ENCODE measurements at regions not wholly inside any gene's neighbourhood (a gene's known extent, or its start where the extent isn't known, plus 50 kb on each side); places are given as distances from the start of the nearest gene placed in this dataset.

DNA sequence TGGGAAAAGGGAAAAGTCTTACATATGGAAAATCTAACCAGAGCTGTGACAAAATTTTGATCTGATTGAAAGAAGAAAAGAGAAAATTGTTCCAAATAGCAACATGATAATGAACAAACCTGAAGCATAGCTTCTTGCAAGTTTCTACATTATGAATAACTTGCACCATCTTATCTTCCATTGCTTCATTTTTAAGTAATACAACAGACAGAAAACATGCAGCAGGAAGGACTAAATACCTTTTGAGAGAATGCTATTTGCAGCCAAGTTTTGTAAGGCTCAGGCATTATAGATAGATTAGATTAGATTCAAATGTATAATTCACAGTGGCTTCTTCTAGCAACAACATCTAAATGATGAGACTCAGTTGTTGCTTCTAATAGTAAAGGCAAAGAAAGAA, 441.4 kb downstream of the AEBP2 start:
- Histone ChIP-seq H3K27ac (no peak overlapping the region), H3K9me3 (ENCODE audit: low read depth) (no peaks in the 10 kb centered on the region), H3K4me3 (no peak overlapping the region), H3K36me3 (no peaks in the 10 kb centered on the region), H3K4me1 (ENCODE audit: low read depth) (no peaks in the 10 kb centered on the region), H3K27me3 (no peaks in the 10 kb centered on the region)
- peak in 1 of 2 donors; percentile 32 for DNase-seq (ENCODE audit: low read depth in 1 of 2, low spot score in 1 of 2)
- TF ChIP-seq, protein P1, sequence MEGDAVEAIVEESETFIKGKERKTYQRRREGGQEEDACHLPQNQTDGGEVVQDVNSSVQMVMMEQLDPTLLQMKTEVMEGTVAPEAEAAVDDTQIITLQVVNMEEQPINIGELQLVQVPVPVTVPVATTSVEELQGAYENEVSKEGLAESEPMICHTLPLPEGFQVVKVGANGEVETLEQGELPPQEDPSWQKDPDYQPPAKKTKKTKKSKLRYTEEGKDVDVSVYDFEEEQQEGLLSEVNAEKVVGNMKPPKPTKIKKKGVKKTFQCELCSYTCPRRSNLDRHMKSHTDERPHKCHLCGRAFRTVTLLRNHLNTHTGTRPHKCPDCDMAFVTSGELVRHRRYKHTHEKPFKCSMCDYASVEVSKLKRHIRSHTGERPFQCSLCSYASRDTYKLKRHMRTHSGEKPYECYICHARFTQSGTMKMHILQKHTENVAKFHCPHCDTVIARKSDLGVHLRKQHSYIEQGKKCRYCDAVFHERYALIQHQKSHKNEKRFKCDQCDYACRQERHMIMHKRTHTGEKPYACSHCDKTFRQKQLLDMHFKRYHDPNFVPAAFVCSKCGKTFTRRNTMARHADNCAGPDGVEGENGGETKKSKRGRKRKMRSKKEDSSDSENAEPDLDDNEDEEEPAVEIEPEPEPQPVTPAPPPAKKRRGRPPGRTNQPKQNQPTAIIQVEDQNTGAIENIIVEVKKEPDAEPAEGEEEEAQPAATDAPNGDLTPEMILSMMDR (IDR thresholded peaks at IDR 0.05; ENCODE audit: low read depth, low read length) = no peak

DNA sequence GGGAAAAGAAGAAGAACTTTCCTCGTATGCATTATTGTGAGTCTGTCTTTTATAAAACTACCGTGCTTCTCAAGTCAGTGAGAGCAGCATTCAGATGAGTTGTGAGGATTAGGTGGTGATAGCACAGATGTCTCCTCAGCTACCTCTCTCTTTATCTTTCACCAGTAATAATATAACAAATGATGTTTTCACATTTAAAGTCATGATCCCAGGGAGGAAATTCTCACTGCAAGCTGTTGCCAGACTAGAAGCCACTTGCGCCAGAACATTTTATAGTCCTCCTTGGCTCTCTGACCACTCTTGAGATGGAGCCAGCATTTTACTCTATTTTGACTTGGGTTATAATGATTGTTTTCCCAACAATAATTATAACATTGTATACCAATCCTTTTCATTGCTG, 443.1 kb downstream of the AEBP2 start:
- peak in 1 of 2 donors; percentile 30 for DNase-seq (ENCODE audit: low read depth in 1 of 2, low spot score in 1 of 2)
- Histone ChIP-seq H3K9me3 (ENCODE audit: low read depth) (no peaks in the 10 kb centered on the region), H3K36me3 (no peaks in the 10 kb centered on the region), H3K4me3 (no peak overlapping the region), H3K4me1 (ENCODE audit: low read depth) (no peaks in the 10 kb centered on the region), H3K27me3 (no peaks in the 10 kb centered on the region), H3K27ac (no peak overlapping the region)
- TF ChIP-seq, protein P1 (IDR thresholded peaks at IDR 0.05; ENCODE audit: low read depth, low read length) = no peak

DNA sequence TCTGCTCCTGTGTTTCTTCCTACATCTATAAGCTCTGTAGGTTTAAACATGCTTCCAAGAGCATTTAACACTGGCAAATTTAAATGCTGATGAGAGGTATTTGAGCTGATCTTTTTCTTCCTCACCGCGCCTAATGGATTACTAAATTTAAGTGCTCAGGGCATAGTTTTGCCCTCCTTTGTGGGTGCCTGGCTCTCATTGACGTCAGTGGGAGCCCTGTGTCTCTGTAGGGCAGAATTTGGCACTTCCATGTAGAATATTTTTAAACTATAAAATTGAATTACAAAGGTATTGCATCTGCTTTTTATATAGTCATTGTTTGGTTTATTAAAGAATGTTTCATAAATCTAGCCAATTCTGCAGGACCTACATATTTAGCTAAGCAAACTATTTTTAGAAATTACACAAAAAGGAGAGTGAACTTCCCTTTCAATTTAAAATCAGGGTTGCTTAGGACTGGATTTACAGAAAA, 444.8 kb downstream of the AEBP2 start:
- TF ChIP-seq, protein P1 (IDR thresholded peaks at IDR 0.05; ENCODE audit: low read depth, low read length) = no peak

DNA sequence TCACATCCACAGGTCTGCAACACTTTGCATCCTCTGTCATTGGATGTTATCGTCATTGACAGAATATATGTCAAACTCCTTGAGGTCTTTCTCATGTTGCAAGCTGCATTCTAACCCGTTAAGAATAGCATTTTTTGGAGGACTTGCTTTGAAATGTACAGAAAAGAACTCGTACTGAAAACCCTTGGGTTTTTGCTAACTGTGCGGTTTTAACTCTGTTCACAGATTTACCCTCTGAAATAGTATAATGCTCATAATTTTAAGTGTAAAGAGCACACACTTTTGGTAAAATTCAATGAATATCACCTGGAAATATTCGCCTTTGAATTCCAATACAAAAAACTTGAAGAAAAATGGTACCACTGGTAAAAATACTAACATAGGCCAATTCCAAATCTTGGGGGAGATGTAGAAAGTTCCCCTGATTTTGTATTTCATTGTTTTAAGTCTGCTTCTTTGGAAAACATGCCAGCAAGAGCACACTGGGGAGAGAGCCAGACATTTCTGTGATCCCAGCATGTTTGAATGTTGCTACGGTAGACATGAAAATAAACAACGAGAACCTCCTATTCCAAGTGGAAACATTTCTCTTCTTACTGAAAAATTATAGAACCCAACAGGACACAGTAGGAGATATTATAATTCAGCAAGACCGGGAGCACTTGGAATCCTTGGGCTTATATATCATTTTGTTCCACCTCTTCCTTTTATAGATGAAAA, 446.0 kb downstream of the AEBP2 start:
- H3K36me3 ChIP-seq = no peaks in the 10 kb centered on the region
- no peaks in the 10 kb centered on the region for H3K9me3 ChIP-seq (ENCODE audit: low read depth)
- H3K4me1 ChIP-seq (ENCODE audit: low read depth) = no peaks in the 10 kb centered on the region
- TF ChIP-seq, protein P1 (IDR thresholded peaks at IDR 0.05; ENCODE audit: low read depth, low read length) = no peak
- peak in 1 of 2 donors; percentile 65 for DNase-seq (ENCODE audit: low read depth in 1 of 2, low spot score in 1 of 2)
- no peaks in the 10 kb centered on the region for H3K27me3 ChIP-seq
- H3K27ac ChIP-seq = no peak overlapping the region
- no peak overlapping the region for H3K4me3 ChIP-seq

More for the DNA sequence above, 444.8 kb downstream of the AEBP2 start:
- Histone ChIP-seq H3K27ac (no peak overlapping the region), H3K27me3 (no peaks in the 10 kb centered on the region), H3K36me3 (no peaks in the 10 kb centered on the region), H3K9me3 (ENCODE audit: low read depth) (no peaks in the 10 kb centered on the region), H3K4me3 (no peak overlapping the region), H3K4me1 (ENCODE audit: low read depth) (no peaks in the 10 kb centered on the region)
- DNase-seq (ENCODE audit: low read depth in 1 of 2, low spot score in 1 of 2) = no peak

DNA sequence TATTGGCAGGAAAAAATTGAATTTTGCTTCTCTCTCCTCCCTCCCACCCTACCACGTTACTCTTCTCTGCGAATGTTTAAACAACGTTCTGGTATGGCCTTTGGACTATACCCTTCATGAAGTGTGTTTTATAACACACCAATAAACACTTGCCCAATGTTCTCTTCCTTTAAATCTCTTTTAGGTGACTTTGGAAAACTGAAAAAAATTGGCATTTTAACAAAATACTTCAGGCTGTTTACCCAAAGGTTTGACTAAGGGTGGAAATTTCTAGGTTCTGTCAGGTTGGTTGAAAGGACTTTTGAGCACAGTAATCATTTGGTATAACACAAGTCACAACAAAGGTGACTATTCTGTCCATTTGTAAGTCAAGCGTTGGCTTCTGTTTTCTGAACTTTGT, 446.8 kb downstream of the AEBP2 start:
- DNase-seq (ENCODE audit: low read depth in 1 of 2, low spot score in 1 of 2) = no peak
- Histone ChIP-seq H3K4me1 (ENCODE audit: low read depth) (no peaks in the 10 kb centered on the region), H3K4me3 (no peak overlapping the region), H3K27me3 (no peaks in the 10 kb centered on the region), H3K36me3 (no peaks in the 10 kb centered on the region), H3K27ac (no peak overlapping the region), H3K9me3 (ENCODE audit: low read depth) (no peaks in the 10 kb centered on the region)
- TF ChIP-seq, protein P1 (IDR thresholded peaks at IDR 0.05; ENCODE audit: low read depth, low read length) = no peak

Measured in cardiac muscle cell (in vitro differentiated cells and primary cell).